GM12864 (cell line): ENCODE measurements at regions not wholly inside any gene's neighbourhood (a gene's known extent, or its start where the extent isn't known, plus 50 kb on each side); places are given as distances from the start of the nearest gene placed in this dataset.

Source experiments
- DNase-seq: peaks from one replicate; pipeline ENCODE4 v3.0.0-alpha.2; 2011; ENCODE audit warnings: low read depth
- H3K4me3 ChIP-seq: 2 replicates; pipeline ENCODE4 v1.5.1; 2011; ENCODE audit warnings: mild to moderate bottlenecking, low read depth, low read length, control low read depth
- TF ChIP-seq, protein P1 (sequence below): IDR thresholded peaks from 2 replicates; pipeline ENCODE4 v1.5.1; 2011; ENCODE audit warnings: low read depth, mild to moderate bottlenecking, moderate library complexity, low read length, control low read depth, inconsistent platforms; ENCODE audit errors: missing control alignments

DNA sequence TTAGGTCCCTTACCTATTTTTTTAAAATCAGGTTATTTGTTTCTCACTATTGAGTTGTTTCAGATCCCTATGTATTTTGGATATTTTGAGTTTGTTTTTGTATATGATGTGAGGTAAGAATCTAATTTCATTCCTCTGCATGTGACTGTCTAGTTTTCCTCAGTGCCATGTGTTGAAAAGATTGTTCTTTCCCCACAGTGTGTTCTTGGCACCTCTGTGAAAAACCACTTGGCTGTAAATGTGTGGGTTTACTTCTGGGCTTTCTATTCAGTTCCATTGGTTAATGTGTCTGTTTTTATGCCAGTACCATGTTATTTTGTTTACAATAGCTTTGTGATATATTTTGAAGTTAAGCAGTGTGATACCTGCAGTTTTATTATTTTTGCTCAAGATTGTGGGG, 1516.4 kb downstream of the AACS start:
- TF ChIP-seq, protein P1, sequence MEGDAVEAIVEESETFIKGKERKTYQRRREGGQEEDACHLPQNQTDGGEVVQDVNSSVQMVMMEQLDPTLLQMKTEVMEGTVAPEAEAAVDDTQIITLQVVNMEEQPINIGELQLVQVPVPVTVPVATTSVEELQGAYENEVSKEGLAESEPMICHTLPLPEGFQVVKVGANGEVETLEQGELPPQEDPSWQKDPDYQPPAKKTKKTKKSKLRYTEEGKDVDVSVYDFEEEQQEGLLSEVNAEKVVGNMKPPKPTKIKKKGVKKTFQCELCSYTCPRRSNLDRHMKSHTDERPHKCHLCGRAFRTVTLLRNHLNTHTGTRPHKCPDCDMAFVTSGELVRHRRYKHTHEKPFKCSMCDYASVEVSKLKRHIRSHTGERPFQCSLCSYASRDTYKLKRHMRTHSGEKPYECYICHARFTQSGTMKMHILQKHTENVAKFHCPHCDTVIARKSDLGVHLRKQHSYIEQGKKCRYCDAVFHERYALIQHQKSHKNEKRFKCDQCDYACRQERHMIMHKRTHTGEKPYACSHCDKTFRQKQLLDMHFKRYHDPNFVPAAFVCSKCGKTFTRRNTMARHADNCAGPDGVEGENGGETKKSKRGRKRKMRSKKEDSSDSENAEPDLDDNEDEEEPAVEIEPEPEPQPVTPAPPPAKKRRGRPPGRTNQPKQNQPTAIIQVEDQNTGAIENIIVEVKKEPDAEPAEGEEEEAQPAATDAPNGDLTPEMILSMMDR = no peak

DNA sequence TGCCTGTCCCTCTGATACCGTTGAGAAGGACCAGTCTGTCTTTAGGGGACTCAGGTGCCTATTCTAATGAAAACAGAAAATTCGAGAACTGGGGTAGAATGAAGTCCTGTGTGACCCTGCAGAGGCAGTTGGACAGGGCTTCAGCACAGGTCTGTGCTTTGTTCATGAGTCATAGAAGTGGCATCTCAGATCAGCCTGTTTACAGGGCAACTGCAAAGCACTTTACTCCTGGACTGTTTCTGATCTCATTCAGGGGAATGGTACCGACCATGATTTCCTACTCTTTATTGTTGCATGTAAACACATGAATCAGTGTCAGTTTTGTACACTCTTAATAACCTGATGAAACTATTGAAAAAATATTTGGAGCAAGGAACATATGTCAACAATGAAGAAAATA, 1517.0 kb downstream of the AACS start:
- no peak overlapping the region for H3K4me3 ChIP-seq
- TF ChIP-seq, protein P1 = no peak
- DNase-seq = no peak

More for the DNA sequence above, 1516.4 kb downstream of the AACS start:
- H3K4me3 ChIP-seq = no peak overlapping the region
- DNase-seq = no peak

GRCh38 chr12:126588586-126589249, 1523.5 kb downstream of the AACS start:
- TF ChIP-seq, protein P1 = no peak
- no peak for DNase-seq
- H3K4me3 ChIP-seq = no peak overlapping the region

DNA sequence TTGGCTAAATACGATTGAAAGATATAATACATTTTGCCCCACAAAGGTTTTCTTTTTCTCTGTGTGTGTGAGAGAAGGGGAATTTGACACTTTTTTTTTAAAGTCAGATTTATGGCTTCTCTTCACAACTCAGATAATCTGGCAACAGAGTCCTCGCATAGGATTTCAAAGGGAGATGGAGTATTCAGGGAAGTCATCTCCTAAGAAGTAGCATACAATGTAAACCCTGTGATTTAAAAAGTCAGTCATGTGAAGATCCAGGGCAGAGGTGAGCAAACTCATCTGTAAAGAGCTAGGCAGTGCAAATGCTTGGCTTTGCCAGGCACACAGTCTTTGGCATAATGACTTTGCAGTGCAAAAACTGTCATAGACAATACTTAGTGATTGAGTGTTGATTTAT, 1526.3 kb downstream of the AACS start:
- no peak for DNase-seq
- H3K4me3 ChIP-seq = no peak overlapping the region
- TF ChIP-seq, protein P1 = no peak

- no peak overlapping the region for H3K4me3 ChIP-seq
- TF ChIP-seq, protein P1 = no peak
- no peak for DNase-seq
Observed at GRCh38 chr12:126601184-126602170, 1536.2 kb downstream of the AACS start.

- TF ChIP-seq, protein P1 = no peak
- DNase-seq = no peak
- no peak overlapping the region for H3K4me3 ChIP-seq
Observed at GRCh38 chr12:126602612-126603011, 1537.4 kb downstream of the AACS start.

- TF ChIP-seq, protein P1 = no peak
- no peak for DNase-seq
Observed at GRCh38 chr12:126607157-126607556, 1541.9 kb downstream of the AACS start.

More at GRCh38 chr12:126607157-126607556, 1541.9 kb downstream of the AACS start:
- H3K4me3 ChIP-seq = no peak overlapping the region
